RWPE1 (cell line): ENCODE measurements at regions not wholly inside any gene's neighbourhood (a gene's known extent, or its start where the extent isn't known, plus 50 kb on each side); places are given as distances from the start of the nearest gene placed in this dataset.
"Not testable (repeated sequence)": the region's sequence is repeated elsewhere in the genome, so short reads cannot be mapped to it uniquely, and the experiment has no call there.

Experiments
- CTCF ChIA-PET: fragments of 350-600 bp; sonication (Branson Sonifier 250); formaldehyde crosslinking; extraction: SDS; loops from one replicate; lab custom pipeline; 2021; lab: Yijun Ruan, JAX
- POLR2A ChIA-PET: fragments of 400-600 bp; formaldehyde crosslinking; extraction: SDS; loops from one replicate; lab custom pipeline; 2020; ENCODE audit warnings: antibody characterized with exemption; ENCODE audit not compliant: low non-redundant PET; lab: Yijun Ruan, JAX
- DNase-seq: peaks from one replicate; pipeline ENCODE4 v3.0.0; 2012; ENCODE audit warnings: low spot score
- H3K27ac ChIP-seq: fragments of 450-650 bp; 2 replicates; pipeline ENCODE4 v1.5.1; 2017
- TF ChIP-seq, protein P1 (sequence below): fragments of 450-650 bp; conservative IDR thresholded peaks from 2 replicates; pipeline ENCODE4 v1.5.1; 2017; ENCODE audit warnings: low read depth, mild to moderate bottlenecking

- ChIA-PET CTCF (no interaction called here), POLR2A (no interaction called here)
- TF ChIP-seq, protein P1, sequence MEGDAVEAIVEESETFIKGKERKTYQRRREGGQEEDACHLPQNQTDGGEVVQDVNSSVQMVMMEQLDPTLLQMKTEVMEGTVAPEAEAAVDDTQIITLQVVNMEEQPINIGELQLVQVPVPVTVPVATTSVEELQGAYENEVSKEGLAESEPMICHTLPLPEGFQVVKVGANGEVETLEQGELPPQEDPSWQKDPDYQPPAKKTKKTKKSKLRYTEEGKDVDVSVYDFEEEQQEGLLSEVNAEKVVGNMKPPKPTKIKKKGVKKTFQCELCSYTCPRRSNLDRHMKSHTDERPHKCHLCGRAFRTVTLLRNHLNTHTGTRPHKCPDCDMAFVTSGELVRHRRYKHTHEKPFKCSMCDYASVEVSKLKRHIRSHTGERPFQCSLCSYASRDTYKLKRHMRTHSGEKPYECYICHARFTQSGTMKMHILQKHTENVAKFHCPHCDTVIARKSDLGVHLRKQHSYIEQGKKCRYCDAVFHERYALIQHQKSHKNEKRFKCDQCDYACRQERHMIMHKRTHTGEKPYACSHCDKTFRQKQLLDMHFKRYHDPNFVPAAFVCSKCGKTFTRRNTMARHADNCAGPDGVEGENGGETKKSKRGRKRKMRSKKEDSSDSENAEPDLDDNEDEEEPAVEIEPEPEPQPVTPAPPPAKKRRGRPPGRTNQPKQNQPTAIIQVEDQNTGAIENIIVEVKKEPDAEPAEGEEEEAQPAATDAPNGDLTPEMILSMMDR: no peak
- no peak for DNase-seq
- H3K27ac ChIP-seq: no peak overlapping the region
These were observed 350.8 kb upstream of the NT5C1B start for GRCh38 chr2:18940184-18940583.

- H3K27ac ChIP-seq, DNase-seq, POLR2A ChIA-PET, CTCF ChIA-PET: not testable (repeated sequence)
These were observed 350.4 kb upstream of the NT5C1B start for GRCh38 chr2:18939740-18940139.

GRCh38 chr2:18934886-18935285, 345.5 kb upstream of the NT5C1B start:
- ChIA-PET POLR2A (no interaction called here), CTCF (no interaction called here)
- DNase-seq: no peak
- TF ChIP-seq, protein P1: no peak
- no peak overlapping the region for H3K27ac ChIP-seq

DNA sequence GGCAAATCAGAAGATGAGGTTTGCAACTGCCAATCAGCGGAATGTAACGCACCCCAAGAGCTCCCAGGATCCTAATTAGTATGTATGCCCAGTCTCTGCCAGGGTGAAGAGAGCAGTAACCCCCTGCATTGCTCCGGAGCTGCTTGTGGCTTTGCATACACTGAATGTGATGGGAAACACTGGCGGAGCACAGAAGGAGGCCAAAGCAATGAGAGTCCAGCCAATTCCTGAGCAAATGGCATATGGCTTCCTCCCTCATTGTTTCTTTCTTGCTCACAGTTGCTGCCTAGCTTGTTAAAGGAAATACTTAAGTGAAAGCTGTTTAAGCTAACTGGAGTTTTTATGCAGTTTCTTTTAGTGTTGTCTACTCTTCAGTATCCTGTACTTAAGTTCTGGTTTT, 343.5 kb upstream of the NT5C1B start:
- H3K27ac ChIP-seq: no peak overlapping the region
- CTCF ChIA-PET: interaction anchor here (0.5 kb wide), 1 partner anchor 16 kb away, joined by 5 read pairs; no protein-coding TSS in a partner anchor
- TF ChIP-seq, protein P1: no peak
- no peak for DNase-seq
- POLR2A ChIA-PET: no interaction called here

- CTCF ChIA-PET: interaction anchor here (0.6 kb wide), 1 partner anchor 723 kb away, joined by 3 read pairs; no protein-coding TSS in a partner anchor
- TF ChIP-seq, protein P1: no peak
- H3K27ac ChIP-seq: no peak overlapping the region
- no peak for DNase-seq
- POLR2A ChIA-PET: no interaction called here
These were observed 341.6 kb upstream of the NT5C1B start for GRCh38 chr2:18930971-18931370.

DNA sequence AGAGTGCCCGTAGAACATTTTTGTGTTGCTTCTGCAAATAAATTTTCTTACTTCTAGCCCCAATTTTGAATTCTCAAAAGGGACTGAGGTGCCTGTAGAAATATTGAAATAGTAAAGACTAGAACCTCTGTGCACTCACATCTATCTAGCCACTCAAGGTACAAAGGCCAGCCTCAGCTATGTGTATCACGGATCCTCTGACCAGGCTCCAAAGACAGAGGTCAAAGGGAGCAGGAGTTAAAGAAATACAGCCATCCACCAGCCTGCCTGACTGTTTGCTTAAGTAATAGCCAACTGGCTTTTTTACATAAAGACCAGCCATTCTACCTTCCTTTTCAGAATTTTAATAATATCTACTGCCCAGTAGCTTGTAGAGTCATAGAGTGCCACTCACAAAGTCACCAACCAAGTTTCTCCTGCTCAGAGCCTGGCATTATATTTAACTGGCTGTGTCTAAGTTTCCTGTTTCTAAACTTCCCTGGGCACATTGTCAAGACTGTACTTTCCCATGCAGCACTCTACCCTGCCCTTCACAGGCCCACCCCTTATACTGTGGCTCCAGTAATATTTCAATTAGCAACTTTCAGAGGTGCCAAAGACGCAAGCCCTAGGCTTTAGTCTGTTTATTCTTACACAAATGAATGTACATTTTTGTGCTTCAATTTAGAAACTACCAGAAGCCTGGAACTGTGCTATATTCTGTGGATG, 338.3 kb upstream of the NT5C1B start:
- TF ChIP-seq, protein P1: no peak
- CTCF ChIA-PET: no interaction called here
- no peak for DNase-seq
- POLR2A ChIA-PET: no interaction called here
- no peak overlapping the region for H3K27ac ChIP-seq

DNA sequence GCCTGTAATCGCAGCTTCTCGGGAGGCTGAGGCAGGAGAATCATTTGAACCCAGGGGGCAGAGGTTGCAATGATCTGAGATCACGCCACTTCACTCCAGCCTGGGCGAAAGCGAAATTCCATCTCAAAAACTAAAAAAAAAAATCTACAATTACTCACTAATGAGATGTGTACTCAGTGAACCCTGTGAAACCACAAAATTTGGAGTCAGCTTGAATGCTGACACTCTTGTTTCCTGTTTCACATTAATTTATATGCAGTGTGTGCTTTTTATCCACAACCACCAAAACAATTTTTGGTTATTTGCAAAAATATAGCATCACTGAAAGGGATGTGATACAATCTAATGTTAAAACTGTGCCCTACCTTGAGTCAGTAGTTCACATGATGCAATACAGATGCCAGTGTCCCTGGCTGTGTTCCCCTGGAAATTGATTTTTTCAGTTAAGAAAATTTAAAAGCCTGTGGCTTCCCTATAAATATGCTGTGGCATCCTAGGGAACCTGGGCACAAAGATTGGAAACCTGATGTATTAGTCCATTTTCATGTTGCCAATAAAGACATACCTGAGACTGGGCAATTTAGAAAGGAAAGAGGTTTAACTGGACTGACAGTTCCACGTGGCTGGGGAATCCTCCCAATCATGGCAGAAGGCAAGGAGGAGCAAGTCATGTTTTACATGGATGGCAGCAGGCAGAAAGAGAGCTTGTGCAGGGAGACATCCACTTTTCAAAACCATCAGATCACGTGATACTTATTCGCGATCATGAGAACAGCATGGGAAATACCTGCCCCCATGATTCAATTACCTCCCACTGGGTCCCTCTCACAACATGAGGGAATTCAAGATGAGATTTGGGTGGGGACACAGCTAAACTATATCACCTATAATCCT, 337.5 kb upstream of the NT5C1B start:
- CTCF ChIA-PET: no interaction called here
- H3K27ac ChIP-seq: no peak overlapping the region
- no peak for DNase-seq
- TF ChIP-seq, protein P1: no peak
- POLR2A ChIA-PET: no interaction called here
